Cardiac septum (tissue), 1 donor: ENCODE measurements at regions not wholly inside any gene's neighbourhood (a gene's known extent, or its start where the extent isn't known, plus 50 kb on each side); places are given as distances from the start of the nearest gene placed in this dataset.

Experiments used
- DNase-seq: peaks from one replicate; pipeline ENCODE4 v3.0.0-alpha.2; 2020; ENCODE audit warnings: low spot score
- intact Hi-C: fragments of 100-400 bp; cut with DNase I; formaldehyde crosslinking; loops from one replicate; pipeline ENCODE4 v1.14.0; 2022
- donor health status: DM: no; HTN: no; CAD: no.

DNA sequence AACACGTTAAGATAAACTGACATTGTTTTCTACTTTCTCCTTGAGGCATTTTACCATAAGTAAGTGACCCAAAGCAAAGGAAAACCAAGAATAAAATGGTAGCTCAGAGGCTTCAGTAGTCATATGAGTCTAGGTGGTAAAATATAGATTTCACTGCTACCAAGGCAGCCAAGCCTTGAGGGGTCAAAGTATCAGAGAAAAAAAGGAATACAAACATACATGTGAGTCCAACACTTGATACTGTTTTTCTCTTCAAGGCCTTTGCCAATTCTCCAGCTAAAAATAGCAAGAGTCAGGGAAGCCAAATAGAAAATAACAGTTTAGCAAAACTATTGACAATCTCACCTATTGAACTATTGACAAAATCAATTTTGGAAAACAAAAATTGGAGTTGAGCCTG lies 925.9 kb downstream of the BCL11A start:
- DNase-seq: no peak
- intact Hi-C loops: no loop called here

DNA sequence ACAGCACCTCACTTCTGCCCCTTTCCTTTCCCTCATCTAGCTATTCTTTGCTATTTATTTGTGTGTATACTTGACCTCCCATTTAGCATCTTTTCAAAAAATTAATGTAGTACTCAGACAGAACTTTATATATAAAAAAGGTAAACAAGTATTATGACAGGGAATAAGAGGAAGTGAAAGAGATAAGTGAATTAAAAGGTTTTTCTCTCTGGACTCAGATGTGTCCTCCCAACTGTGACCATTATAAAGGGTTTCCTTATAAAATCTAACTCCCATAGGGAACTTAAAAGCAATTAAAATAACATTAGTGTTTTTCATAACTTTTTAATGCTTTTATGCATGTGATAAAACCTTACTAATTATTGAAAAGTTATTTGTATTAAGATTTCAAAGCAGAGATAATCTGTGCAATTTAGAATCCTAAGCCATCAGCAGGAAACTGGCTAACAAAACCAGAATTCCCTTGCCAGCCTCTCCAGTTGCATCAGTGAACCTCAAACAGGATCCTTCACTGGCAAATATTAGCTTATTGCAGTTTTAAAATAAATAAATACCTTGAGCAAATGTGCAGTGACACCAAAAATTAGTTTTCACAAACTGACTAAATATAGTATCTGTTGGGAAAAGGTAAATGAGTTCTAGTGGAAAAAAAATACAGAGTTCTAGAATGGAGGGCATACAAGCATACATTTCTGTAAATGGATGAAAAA lies 930.7 kb downstream of the BCL11A start:
- no peak for DNase-seq
- intact Hi-C loops: no loop called here

DNA sequence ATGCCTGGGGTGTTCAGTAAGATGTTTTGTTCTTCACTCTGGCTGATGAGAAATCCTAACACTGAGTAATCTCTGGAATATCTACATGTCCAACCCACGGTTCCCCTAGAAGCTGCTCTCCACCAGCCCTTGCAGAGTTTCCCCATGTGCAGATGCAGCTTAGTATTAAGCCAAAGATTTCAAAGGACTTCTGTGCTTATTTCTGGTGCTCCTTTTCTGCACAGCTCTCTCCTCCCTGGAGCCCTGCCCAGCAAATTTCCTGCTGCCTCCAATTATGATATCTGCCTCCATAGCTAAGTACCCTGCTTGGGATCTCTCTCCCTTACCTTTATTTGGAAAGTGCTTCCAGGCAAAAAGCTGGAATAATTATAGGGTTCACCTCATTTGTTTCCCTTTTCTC lies 949.3 kb downstream of the BCL11A start:
- no peak for DNase-seq
- intact Hi-C loops: no loop called here

DNA sequence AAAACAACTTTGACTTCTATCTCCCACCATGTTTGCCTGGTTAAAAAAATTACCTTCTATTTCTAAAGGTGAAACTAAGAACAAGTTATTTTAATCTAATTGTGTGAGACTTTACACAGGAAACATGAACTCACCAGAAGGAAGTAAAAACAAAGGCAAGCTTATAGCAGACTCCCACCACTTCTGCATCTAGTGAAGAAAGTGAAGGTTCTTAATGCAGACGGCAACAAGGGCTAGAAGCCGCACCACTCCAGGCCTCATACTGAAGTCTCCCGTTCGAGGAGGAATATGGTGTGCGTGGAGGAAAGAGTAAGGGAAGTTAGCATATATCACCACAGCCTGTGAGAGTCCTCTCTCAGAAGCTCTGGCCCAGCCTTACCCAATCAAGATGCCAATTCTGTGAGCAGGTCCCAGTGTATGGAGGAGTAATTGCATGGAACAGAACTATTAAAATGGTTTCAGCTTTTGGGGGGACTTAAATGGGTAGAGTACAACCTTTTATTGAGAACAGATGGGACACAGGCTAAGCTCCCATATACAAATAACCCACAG lies 958.7 kb downstream of the BCL11A start:
- intact Hi-C loops: no loop called here
- no peak for DNase-seq

DNA sequence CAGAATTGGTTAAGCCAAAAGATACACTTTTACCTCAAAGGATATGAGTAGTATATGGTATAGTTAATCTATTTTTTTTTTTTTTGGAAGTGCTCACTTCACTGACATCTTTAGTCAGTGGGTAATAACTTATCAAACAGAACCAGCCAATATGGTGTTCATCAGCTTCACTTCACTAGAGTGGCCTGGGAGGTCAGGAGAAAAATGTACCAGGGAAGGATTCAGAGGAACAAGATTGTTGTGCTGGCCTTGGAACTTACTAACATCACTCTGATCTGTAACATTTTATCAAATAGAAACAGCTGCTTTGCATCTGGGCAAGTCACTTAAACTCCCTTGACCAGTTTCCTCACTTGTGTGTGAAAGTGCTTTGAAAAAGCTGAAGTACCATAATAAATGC lies 962.7 kb downstream of the BCL11A start:
- DNase-seq: no peak
- intact Hi-C loops: no loop called here

DNA sequence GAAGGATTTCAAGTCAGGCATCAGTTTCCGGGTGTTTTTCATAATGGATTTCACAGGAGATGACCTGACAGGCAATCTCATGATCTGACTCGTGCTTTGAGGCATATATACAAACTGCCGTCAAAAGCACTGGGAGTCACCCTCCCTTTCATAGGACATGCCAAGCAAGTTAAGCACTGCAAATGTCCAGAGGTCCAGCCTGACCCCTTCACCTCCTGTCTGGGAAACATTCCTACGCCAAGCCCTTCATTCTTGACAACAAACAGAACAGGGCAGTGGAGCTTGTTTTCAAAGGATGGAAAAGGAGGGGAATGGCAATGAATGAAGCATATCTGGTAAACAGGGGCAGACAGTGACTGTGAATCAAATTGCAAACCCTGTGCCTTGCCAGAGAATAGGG lies 963.6 kb downstream of the BCL11A start:
- no peak for DNase-seq
- intact Hi-C loops: no loop called here

DNA sequence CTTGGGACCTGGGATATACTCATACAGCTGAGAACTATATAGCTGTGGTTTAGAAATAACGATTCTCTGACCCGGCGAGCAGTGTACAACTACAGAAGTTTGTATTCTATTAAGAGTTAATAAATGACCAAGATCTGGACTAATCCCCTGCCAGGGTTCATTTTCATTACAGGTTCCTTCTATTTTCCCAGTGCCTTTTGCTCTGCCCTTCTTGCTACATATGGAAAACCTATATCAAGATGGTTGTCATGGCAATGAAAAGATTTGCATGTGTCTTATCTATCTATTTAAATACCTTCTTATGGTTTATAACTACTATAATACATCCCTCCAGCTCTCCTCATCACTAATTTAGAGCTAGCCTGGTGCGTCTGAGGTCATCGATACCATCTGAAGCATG lies 965.2 kb downstream of the BCL11A start:
- intact Hi-C loops: no loop called here

DNA sequence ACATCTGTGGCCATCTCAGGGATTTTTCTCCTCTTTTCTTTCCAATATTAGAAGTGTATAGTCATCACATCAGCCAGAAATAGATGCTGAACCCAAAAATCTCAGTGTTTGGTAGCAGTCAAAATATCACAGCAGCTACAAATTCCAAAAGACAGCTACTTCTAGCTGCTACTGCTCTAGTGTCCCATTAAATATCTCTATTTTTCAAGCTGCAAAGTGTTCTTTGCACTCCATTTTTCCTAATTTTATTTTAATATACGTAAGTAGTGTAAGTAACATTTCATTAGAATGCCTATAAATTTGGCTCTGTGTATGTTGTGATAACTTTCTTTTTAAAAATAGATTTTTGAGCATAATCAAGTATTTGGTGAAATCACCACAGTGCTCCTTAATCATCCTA lies 967.3 kb downstream of the BCL11A start:
- intact Hi-C loops: no loop called here
- no peak for DNase-seq

More for the DNA sequence above, 965.2 kb downstream of the BCL11A start:
- no peak for DNase-seq

DNA sequence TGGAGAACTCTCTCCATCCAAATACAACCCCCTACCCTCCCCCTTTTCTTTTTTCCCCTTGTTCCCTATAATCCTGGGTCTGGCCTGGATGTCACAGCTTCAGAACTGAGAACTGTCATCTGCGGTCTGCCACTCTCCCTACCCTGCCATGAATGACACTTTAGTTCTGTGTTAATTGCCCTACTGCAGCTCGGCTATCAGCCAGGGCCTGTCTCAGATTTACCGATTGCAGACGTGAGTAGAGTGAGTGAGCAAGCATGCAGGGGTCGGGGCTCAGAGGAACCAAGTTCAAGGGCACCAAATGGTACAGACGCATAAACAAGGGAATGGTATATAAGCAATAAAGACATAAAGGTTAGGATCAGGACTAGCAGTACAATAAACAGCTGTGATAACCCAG lies 967.8 kb downstream of the BCL11A start:
- intact Hi-C loops: no loop called here
- DNase-seq: no peak

DNA sequence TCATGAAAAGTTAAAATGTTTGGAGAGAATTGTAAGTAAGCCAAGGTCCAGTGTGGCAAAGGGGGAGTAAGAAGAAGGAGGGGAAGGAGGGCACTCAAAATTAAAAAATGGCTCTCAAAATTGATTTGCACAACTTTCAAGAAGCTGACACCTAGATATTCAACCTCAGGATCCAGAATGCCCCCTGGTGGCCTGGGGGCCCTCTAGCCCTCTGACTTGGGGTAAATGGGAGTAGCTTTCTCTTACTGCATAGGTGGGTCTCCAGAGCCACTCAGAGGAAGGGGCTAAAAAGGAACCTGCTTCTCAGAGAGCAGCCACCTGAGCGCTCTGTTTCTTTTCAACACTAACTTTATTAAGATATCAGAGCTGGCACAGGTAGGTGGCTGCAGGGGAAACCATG lies 968.5 kb downstream of the BCL11A start:
- DNase-seq: no peak
- intact Hi-C loops: no loop called here

DNA sequence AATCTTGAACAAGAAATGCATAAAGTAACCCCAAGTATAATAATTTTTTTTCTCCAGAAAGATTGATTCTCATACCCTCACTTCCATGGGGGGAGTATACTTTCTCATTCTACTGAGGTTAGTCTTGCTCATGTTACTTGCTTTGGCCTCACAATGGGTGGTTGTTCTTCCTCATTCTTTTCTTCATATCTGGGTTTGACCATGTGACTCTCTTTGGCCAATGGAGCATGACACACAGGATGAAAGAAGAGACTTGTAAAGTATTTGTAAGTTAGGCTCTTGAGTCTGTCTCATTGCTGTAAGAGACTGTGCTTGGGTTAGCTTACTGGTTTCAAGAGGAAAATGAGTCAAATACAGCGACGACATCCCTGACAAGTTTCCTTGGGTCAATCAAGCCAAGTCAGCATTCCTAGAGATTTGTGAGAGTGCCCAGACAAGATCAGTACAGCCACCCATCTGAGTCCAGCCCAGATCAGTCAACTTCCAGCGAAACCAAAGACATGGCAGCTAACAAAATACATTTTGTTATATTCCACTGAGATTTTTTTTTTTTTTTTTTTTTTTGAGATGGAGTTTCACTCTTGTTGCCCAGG lies 970.2 kb downstream of the BCL11A start:
- no peak for DNase-seq

DNA sequence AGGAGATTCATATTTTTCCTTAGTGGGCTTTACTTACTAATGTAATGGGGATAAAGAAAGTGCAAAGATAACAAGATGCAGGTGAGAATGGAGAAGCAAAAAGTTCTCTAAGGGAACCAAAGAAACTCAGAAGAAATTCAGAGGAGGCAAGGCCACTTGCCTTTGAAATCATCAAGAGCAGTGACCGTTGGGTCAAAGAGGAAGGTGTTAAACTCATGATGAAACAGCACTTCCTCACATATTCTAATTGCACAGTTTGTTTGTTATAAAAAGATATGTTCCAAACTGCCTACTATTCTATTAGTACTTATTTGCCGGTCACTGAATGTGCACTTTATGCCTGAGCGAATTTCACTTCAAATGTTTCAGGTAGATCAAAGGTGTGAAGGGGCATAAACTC lies 975.1 kb downstream of the BCL11A start:
- no peak for DNase-seq
- intact Hi-C loops: no loop called here

More for the DNA sequence above, 970.2 kb downstream of the BCL11A start:
- intact Hi-C loops: no loop called here

DNA sequence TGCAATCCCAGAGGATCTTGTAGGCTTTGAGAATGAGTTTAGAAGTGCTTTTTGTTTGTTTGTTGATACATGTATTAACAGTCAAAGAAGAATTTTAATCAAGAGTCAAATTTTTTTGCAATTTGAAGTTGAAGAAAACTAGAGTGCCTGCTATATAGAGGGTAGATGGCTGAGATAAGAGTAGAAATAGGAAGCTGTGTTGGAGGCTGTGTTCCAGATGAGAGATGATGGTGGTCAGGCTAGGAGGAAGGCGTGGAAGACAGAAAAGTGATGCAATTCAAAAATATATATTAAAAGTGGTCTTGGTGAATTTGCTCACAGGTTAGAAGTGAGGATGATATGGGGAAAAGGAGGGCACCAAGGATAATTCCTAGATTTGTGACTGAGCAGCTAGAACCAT lies 978.3 kb downstream of the BCL11A start:
- intact Hi-C loops: no loop called here

DNA sequence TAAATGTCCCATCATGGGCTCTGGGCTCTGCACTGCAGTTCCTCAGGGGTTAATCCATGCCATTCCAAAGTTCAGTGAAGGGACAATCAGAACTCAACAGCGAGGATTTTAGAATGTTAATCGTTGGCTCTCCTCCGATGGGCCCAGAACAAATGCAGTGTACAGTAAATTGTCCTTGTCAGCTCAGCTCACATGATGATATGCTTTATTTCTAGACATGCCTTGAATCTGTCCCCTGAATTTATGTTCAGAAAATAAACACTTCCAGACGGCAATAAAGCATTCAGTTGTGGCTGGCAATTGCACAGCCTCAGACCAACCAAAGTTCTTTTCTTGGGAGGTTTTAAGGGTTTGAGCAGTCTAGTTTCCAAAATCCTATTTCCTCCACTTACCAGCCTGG lies 981.2 kb downstream of the BCL11A start:
- intact Hi-C loops: no loop called here
- DNase-seq: no peak

More for the DNA sequence above, 978.3 kb downstream of the BCL11A start:
- no peak for DNase-seq

DNA sequence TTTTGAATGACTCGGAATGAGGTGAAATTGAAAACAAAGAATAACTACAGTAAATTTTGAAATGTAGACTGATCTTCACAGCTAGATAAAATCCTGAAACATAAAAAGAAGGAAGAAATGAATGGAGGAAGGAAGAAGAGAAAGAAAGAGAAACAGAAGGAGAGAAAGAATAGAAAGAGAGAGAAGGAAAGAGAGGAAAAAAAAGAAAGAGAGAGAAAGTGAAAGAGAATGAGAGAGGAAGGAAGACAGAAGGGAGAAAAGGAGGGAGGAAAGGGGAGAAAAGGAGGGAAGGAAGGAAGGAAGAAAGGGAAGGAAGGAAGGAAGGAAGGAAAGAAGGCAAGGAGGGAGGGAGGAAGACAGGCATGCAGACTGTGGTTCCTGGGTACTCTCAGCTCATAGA lies 982.6 kb downstream of the BCL11A start:
- intact Hi-C loops: no loop called here

DNA sequence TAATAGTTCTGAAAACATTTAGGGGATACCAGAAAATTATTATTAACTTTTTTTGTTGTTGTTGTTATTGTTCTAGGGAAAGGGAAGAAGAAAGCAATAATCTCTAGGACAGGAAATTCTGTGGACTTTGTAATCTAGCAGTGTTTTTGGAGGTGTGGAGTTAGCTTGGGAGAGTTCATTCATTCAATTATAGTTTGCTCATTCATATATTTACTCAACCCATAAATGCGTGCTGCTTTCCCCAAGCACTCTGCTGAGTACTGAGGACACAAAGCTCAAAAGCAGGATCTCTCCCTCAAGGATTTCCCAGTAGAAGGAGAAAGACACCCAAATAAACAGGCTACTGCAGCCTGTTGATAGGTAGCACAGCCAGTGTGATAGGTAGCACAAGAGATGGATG lies 984.3 kb downstream of the BCL11A start:
- no peak for DNase-seq
- intact Hi-C loops: no loop called here

More for the DNA sequence above, 982.6 kb downstream of the BCL11A start:
- no peak for DNase-seq

DNA sequence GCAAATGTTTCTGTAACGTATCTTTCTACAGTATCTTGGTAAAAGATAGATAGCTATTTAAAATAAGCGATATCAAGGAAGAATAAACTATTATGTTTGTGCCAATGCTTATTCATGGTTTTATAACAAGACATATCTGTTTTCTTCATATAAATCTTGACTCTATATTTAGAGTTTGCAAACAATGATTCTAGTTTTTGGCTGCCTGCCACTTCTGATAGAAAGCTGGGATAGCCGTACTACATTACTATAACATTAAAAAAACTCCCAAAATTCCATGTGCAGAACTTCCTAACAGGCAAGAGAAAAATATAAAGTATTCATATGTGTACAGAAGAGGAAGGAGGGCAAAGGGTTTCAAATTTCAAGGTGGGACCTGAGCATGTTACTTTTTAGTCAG lies 985.0 kb downstream of the BCL11A start:
- DNase-seq: no peak
- intact Hi-C loops: no loop called here

DNA sequence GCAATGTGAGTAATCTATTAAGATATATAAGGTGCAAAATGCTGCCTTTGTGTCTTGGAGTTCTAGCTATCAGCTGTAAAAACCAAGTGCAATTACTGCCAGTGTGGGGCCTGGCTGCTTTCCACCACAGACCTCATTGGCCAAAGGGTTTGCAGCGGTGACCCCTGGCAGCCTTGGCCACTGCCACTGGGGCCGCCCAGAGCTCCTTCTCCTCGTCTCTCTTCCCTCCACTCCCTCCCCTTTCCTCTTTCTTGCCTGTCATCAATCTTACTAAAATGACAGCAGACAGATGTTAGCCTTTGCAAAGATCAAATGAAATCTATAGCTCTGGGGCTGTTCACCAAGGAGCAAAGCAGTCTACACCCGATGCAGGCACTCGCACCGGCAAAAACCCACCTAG lies 986.3 kb downstream of the BCL11A start:
- intact Hi-C loops: no loop called here
- DNase-seq: no peak

DNA sequence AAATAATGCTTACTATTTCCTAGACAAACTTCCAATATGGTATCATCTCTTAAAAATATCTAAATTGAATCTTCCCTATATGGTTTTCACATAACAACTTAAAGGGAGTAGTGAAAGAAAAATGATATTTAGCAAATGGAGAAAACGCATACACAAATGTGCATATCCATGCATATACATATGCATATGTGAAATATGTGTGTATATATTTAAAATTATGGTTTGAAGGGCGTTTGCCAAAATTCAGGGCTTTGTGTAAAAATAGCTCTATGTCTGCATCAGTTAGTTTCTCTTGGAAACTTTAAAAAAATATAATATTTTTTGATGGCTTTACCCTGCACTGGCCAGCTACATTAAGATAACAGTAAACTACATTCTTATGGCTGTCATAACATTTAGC lies 986.7 kb downstream of the BCL11A start:
- DNase-seq: no peak
- intact Hi-C loops: no loop called here

DNA sequence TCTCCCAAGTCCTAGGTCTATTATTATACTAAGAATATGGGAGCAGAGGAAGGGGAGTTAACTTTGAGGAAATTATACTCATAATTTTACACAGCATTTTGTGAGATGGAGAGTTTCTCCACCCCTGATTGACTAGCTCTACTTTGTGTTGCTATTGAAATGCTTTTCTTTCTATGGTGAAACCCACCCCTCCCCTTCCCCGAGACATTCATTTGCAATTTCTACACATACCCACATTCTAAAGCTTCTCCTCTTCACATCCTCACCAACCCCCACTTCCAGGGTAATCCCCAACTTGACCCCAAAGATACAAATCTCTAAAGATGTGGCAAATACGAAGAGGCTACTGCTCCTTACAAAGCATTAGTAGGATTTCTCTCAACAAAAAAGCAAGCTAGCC lies 992.2 kb downstream of the BCL11A start:
- intact Hi-C loops: no loop called here
- no peak for DNase-seq

DNA sequence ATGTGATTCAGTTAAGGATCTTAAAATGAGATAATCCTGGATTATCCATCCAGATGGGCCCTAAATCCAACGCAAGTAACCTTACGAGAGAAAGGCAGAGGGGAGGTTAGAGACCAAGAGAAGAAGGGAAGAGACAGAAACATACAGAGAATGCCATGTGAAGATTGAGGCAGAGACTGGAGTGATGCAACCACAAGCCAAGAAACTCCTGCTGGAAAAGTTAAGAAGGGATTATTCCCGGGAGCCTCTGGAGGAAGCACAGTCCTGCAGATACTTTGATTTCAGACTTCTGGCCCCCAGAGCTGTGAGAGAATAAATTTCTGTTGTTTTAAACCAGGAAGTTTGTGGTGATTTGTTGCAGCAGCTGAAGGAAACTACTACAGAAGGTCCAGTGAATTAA lies 992.7 kb downstream of the BCL11A start:
- no peak for DNase-seq
- intact Hi-C loops: no loop called here
